ENCODE measurements at regions not wholly inside any gene's neighbourhood (a gene's known extent, or its start where the extent isn't known, plus 50 kb on each side); places are given as distances from the start of the nearest gene placed in this dataset.

- Histone ChIP-seq H3K27me3 (ENCODE audit: control insufficient read depth in 1 of 2, insufficient read depth in 2 of 2, low read length in 2 of 2) (no peaks in the 10 kb centered on the region), H3K27ac (ENCODE audit: low read depth, low read length) (no peak overlapping the region), H3K9me3 (ENCODE audit: control insufficient read depth in 1 of 2, low read length in 2 of 2) (peaks cover 0 to 1% of the 10 kb centered on the region in 2 donors), H3K36me3 (ENCODE audit: control insufficient read depth in 1 of 2, insufficient read depth in 2 of 2, low read length in 2 of 2) (no peaks in the 10 kb centered on the region), H3K4me1 (ENCODE audit: control insufficient read depth in 1 of 2, insufficient read depth in 2 of 2, low read length in 2 of 2) (no peaks in the 10 kb centered on the region), H3K4me3 (ENCODE audit: low read depth in 1 of 2, low read length in 2 of 2) (no peak overlapping the region), H3K9ac (ENCODE audit: low read depth in 1 of 2, low read length in 2 of 2) (no peak overlapping the region)
Observed at GRCh38 chr15:95422255-95422654, 908.2 kb upstream of the NR2F2 start.

GRCh38 chr15:95425859-95426258, 904.6 kb upstream of the NR2F2 start:
- Histone ChIP-seq H3K27ac (ENCODE audit: low read depth, low read length) (no peak overlapping the region), H3K27me3 (ENCODE audit: control insufficient read depth in 1 of 2, insufficient read depth in 2 of 2, low read length in 2 of 2) (no peaks in the 10 kb centered on the region), H3K36me3 (ENCODE audit: control insufficient read depth in 1 of 2, insufficient read depth in 2 of 2, low read length in 2 of 2) (no peaks in the 10 kb centered on the region), H3K9ac (ENCODE audit: low read depth in 1 of 2, low read length in 2 of 2) (no peak overlapping the region), H3K9me3 (ENCODE audit: control insufficient read depth in 1 of 2, low read length in 2 of 2) (peaks cover 0 to 4% of the 10 kb centered on the region in 2 donors), H3K4me3 (ENCODE audit: low read depth in 1 of 2, low read length in 2 of 2) (no peak overlapping the region), H3K4me1 (ENCODE audit: control insufficient read depth in 1 of 2, insufficient read depth in 2 of 2, low read length in 2 of 2) (no peaks in the 10 kb centered on the region)

GRCh38 chr15:95429345-95429744, 901.2 kb upstream of the NR2F2 start:
- Histone ChIP-seq H3K36me3 (ENCODE audit: control insufficient read depth in 1 of 2, insufficient read depth in 2 of 2, low read length in 2 of 2) (no peaks in the 10 kb centered on the region), H3K27me3 (ENCODE audit: control insufficient read depth in 1 of 2, insufficient read depth in 2 of 2, low read length in 2 of 2) (no peaks in the 10 kb centered on the region), H3K9ac (ENCODE audit: low read depth in 1 of 2, low read length in 2 of 2) (no peak overlapping the region), H3K4me1 (ENCODE audit: control insufficient read depth in 1 of 2, insufficient read depth in 2 of 2, low read length in 2 of 2) (no peaks in the 10 kb centered on the region), H3K9me3 (ENCODE audit: control insufficient read depth in 1 of 2, low read length in 2 of 2) (peaks cover 0 to 4% of the 10 kb centered on the region in 2 donors), H3K27ac (ENCODE audit: low read depth, low read length) (no peak overlapping the region), H3K4me3 (ENCODE audit: low read depth in 1 of 2, low read length in 2 of 2) (no peak overlapping the region)

- H3K9ac ChIP-seq (ENCODE audit: low read depth in 1 of 2, low read length in 2 of 2), result no peak overlapping the region
- no peaks in the 10 kb centered on the region for H3K36me3 ChIP-seq (ENCODE audit: control insufficient read depth in 1 of 2, insufficient read depth in 2 of 2, low read length in 2 of 2)
- no peaks in the 10 kb centered on the region for H3K27me3 ChIP-seq (ENCODE audit: control insufficient read depth in 1 of 2, insufficient read depth in 2 of 2, low read length in 2 of 2)
- H3K27ac ChIP-seq (ENCODE audit: low read depth, low read length), result no peak overlapping the region
- H3K4me1 ChIP-seq (ENCODE audit: control insufficient read depth in 1 of 2, insufficient read depth in 2 of 2, low read length in 2 of 2), result no peaks in the 10 kb centered on the region
- no peak overlapping the region for H3K4me3 ChIP-seq (ENCODE audit: low read depth in 1 of 2, low read length in 2 of 2)
- peaks cover 0 to 4% of the 10 kb centered on the region in 2 donors for H3K9me3 ChIP-seq (ENCODE audit: control insufficient read depth in 1 of 2, low read length in 2 of 2)
Observed at GRCh38 chr15:95431518-95431917, 899.0 kb upstream of the NR2F2 start.

GRCh38 chr15:95432878-95433405, 897.6 kb upstream of the NR2F2 start:
- H3K9ac ChIP-seq (ENCODE audit: low read depth in 1 of 2, low read length in 2 of 2), result no peak overlapping the region
- H3K27me3 ChIP-seq (ENCODE audit: control insufficient read depth in 1 of 2, insufficient read depth in 2 of 2, low read length in 2 of 2), result no peaks in the 10 kb centered on the region
- no peak overlapping the region for H3K27ac ChIP-seq (ENCODE audit: low read depth, low read length)
- no peaks in the 10 kb centered on the region for H3K36me3 ChIP-seq (ENCODE audit: control insufficient read depth in 1 of 2, insufficient read depth in 2 of 2, low read length in 2 of 2)
- no peaks in the 10 kb centered on the region for H3K9me3 ChIP-seq (ENCODE audit: control insufficient read depth in 1 of 2, low read length in 2 of 2)
- no peaks in the 10 kb centered on the region for H3K4me1 ChIP-seq (ENCODE audit: control insufficient read depth in 1 of 2, insufficient read depth in 2 of 2, low read length in 2 of 2)
- H3K4me3 ChIP-seq (ENCODE audit: low read depth in 1 of 2, low read length in 2 of 2), result no peak overlapping the region

- peaks cover 0 to 2% of the 10 kb centered on the region in 2 donors for H3K4me1 ChIP-seq (ENCODE audit: control insufficient read depth in 1 of 2, insufficient read depth in 2 of 2, low read length in 2 of 2)
- no peak overlapping the region for H3K27ac ChIP-seq (ENCODE audit: low read depth, low read length)
- H3K36me3 ChIP-seq (ENCODE audit: control insufficient read depth in 1 of 2, insufficient read depth in 2 of 2, low read length in 2 of 2), result no peaks in the 10 kb centered on the region
- H3K27me3 ChIP-seq (ENCODE audit: control insufficient read depth in 1 of 2, insufficient read depth in 2 of 2, low read length in 2 of 2), result no peaks in the 10 kb centered on the region
- no peak overlapping the region for H3K4me3 ChIP-seq (ENCODE audit: low read depth in 1 of 2, low read length in 2 of 2)
- no peak overlapping the region for H3K9ac ChIP-seq (ENCODE audit: low read depth in 1 of 2, low read length in 2 of 2)
- no peaks in the 10 kb centered on the region for H3K9me3 ChIP-seq (ENCODE audit: control insufficient read depth in 1 of 2, low read length in 2 of 2)
Observed at GRCh38 chr15:95439922-95440376, 890.6 kb upstream of the NR2F2 start.

- H3K4me3 ChIP-seq (ENCODE audit: low read depth in 1 of 2, low read length in 2 of 2), result no peak overlapping the region
- no peaks in the 10 kb centered on the region for H3K9me3 ChIP-seq (ENCODE audit: control insufficient read depth in 1 of 2, low read length in 2 of 2)
- H3K27ac ChIP-seq (ENCODE audit: low read depth, low read length), result no peak overlapping the region
- H3K9ac ChIP-seq (ENCODE audit: low read depth in 1 of 2, low read length in 2 of 2), result no peak overlapping the region
- no peaks in the 10 kb centered on the region for H3K27me3 ChIP-seq (ENCODE audit: control insufficient read depth in 1 of 2, insufficient read depth in 2 of 2, low read length in 2 of 2)
- H3K36me3 ChIP-seq (ENCODE audit: control insufficient read depth in 1 of 2, insufficient read depth in 2 of 2, low read length in 2 of 2), result no peaks in the 10 kb centered on the region
- H3K4me1 ChIP-seq (ENCODE audit: control insufficient read depth in 1 of 2, insufficient read depth in 2 of 2, low read length in 2 of 2), result peaks cover 0 to 2% of the 10 kb centered on the region in 2 donors
Observed at GRCh38 chr15:95440712-95441111, 889.8 kb upstream of the NR2F2 start.

- Histone ChIP-seq H3K36me3 (ENCODE audit: control insufficient read depth in 1 of 2, insufficient read depth in 2 of 2, low read length in 2 of 2) (no peaks in the 10 kb centered on the region), H3K4me1 (ENCODE audit: control insufficient read depth in 1 of 2, insufficient read depth in 2 of 2, low read length in 2 of 2) (peaks cover 0 to 5% of the 10 kb centered on the region in 2 donors), H3K27ac (ENCODE audit: low read depth, low read length) (no peak overlapping the region), H3K9ac (ENCODE audit: low read depth in 1 of 2, low read length in 2 of 2) (no peak overlapping the region), H3K4me3 (ENCODE audit: low read depth in 1 of 2, low read length in 2 of 2) (no peak overlapping the region), H3K9me3 (ENCODE audit: control insufficient read depth in 1 of 2, low read length in 2 of 2) (no peaks in the 10 kb centered on the region), H3K27me3 (ENCODE audit: control insufficient read depth in 1 of 2, insufficient read depth in 2 of 2, low read length in 2 of 2) (no peaks in the 10 kb centered on the region)
Observed at GRCh38 chr15:95442107-95442719, 888.3 kb upstream of the NR2F2 start.

GRCh38 chr15:95444860-95445259, 885.6 kb upstream of the NR2F2 start:
- Histone ChIP-seq H3K9ac (ENCODE audit: low read depth in 1 of 2, low read length in 2 of 2) (no peak overlapping the region), H3K36me3 (ENCODE audit: control insufficient read depth in 1 of 2, insufficient read depth in 2 of 2, low read length in 2 of 2) (no peaks in the 10 kb centered on the region), H3K9me3 (ENCODE audit: control insufficient read depth in 1 of 2, low read length in 2 of 2) (no peaks in the 10 kb centered on the region), H3K27me3 (ENCODE audit: control insufficient read depth in 1 of 2, insufficient read depth in 2 of 2, low read length in 2 of 2) (no peaks in the 10 kb centered on the region), H3K4me1 (ENCODE audit: control insufficient read depth in 1 of 2, insufficient read depth in 2 of 2, low read length in 2 of 2) (peaks cover 0 to 4% of the 10 kb centered on the region in 2 donors), H3K4me3 (ENCODE audit: low read depth in 1 of 2, low read length in 2 of 2) (no peak overlapping the region), H3K27ac (ENCODE audit: low read depth, low read length) (no peak overlapping the region)

- H3K9me3 ChIP-seq (ENCODE audit: control insufficient read depth in 1 of 2, low read length in 2 of 2), result no peaks in the 10 kb centered on the region
- no peak overlapping the region for H3K27ac ChIP-seq (ENCODE audit: low read depth, low read length)
- peaks cover 0 to 3% of the 10 kb centered on the region in 2 donors for H3K4me1 ChIP-seq (ENCODE audit: control insufficient read depth in 1 of 2, insufficient read depth in 2 of 2, low read length in 2 of 2)
Observed at GRCh38 chr15:95446854-95447253, 883.6 kb upstream of the NR2F2 start.

More at GRCh38 chr15:95446854-95447253, 883.6 kb upstream of the NR2F2 start:
- Histone ChIP-seq H3K4me3 (ENCODE audit: low read depth in 1 of 2, low read length in 2 of 2) (no peak overlapping the region), H3K27me3 (ENCODE audit: control insufficient read depth in 1 of 2, insufficient read depth in 2 of 2, low read length in 2 of 2) (no peaks in the 10 kb centered on the region), H3K9ac (ENCODE audit: low read depth in 1 of 2, low read length in 2 of 2) (no peak overlapping the region), H3K36me3 (ENCODE audit: control insufficient read depth in 1 of 2, insufficient read depth in 2 of 2, low read length in 2 of 2) (no peaks in the 10 kb centered on the region)

Measured in duodenal mucosa (tissue), 2 donors.